ENCODE measurements at regions not wholly inside any gene's neighbourhood (a gene's known extent, or its start where the extent isn't known, plus 50 kb on each side); places are given as distances from the start of the nearest gene placed in this dataset.

DNA sequence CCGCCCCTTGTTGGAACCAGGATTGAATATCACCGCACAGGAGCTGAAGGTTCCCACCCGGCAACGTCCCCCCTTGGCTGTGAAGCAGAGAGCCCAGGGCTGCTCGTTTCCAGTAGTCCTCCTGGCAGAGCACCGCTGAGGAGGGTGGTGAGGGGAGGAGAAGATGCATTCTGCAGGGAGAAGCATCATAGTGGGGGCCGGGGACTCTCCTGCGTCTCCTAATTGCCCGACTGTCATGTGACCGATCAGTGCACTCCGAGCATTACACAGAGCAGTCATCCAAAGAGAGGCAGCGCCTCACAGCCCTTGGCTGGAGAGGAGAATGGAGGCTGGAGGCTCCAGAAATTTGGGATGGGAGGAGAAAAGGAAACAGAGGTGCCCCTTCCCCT, 85.0 kb upstream of the SEPTIN5 start:
- TF ChIP-seq, protein P1, sequence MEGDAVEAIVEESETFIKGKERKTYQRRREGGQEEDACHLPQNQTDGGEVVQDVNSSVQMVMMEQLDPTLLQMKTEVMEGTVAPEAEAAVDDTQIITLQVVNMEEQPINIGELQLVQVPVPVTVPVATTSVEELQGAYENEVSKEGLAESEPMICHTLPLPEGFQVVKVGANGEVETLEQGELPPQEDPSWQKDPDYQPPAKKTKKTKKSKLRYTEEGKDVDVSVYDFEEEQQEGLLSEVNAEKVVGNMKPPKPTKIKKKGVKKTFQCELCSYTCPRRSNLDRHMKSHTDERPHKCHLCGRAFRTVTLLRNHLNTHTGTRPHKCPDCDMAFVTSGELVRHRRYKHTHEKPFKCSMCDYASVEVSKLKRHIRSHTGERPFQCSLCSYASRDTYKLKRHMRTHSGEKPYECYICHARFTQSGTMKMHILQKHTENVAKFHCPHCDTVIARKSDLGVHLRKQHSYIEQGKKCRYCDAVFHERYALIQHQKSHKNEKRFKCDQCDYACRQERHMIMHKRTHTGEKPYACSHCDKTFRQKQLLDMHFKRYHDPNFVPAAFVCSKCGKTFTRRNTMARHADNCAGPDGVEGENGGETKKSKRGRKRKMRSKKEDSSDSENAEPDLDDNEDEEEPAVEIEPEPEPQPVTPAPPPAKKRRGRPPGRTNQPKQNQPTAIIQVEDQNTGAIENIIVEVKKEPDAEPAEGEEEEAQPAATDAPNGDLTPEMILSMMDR (IDR thresholded peaks at IDR 0.05), result no peak
- Mint-ChIP-seq H3K4me1 (ENCODE audit: low read depth) (peaks cover 11% of the 10 kb centered on the region), H3K27ac (no peak overlapping the region), H3K36me3 (ENCODE audit: low read depth) (no peaks in the 10 kb centered on the region), H3K4me3 (no peak overlapping the region), H3K9me3 (no peaks in the 10 kb centered on the region), H3K27me3 (ENCODE audit: insufficient read depth) (peaks cover 32% of the 10 kb centered on the region)
- DNase-seq, result no peak

DNA sequence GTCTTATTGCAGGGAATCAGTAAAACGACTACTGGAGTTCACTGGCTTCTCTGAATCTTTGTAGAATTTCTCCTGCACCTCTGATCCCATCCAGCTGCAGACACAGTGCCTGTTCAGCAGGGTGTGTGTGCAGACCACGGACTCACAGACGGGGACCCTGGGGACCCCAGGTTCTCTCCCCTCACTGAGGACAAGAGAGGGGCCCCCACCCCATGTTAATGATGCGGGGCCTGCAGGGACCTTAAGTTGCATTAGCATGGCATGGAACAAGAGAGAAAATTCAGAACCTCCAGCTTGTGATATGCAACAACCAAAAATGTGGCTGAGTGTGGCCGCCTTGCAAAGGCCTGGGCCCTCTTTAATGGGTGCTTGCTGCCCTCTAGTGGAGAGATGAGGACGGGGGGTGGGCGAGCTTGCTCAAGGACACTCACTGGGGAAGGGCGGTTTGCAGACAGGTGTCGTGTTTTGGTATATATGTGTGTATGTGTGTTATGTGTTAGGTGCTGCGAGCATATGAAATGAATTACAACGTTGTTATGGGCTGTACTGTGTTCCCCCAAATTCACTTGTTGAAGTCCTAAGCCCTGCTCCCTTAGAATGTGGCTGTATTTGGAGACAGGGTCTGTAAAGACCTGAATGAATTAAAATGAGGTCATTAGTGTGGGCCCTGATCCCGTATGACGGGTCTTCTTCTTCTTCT, 84.4 kb upstream of the SEPTIN5 start:
- Mint-ChIP-seq H3K9me3 (no peaks in the 10 kb centered on the region), H3K27me3 (ENCODE audit: insufficient read depth) (peaks cover 32% of the 10 kb centered on the region), H3K4me1 (ENCODE audit: low read depth) (peaks cover 11% of the 10 kb centered on the region), H3K36me3 (ENCODE audit: low read depth) (no peaks in the 10 kb centered on the region), H3K27ac (no peak overlapping the region), H3K4me3 (no peak overlapping the region)
- DNase-seq, result peak; percentile 47
- TF ChIP-seq, protein P1 (IDR thresholded peaks at IDR 0.05), result peak; percentile 97

DNA sequence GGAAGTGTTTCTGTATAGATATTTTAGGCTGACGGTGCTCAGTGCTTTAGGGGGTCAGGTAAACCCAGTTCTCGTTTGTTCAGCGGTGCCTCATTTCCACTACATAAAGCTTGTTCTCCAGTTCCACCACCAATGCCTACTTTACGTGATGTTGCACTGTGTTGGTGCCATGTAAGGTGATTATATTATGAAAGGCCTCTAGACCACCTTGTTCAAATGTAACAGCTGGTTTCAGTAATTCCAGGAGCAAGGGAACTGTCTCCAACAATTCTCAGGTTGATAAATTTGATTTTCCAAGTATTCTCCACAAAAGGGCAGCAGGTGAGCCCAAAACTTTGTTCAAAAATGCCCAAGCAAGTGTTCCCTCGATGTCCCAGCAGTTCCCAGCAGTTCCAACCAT, 83.7 kb upstream of the SEPTIN5 start:
- no peak overlapping the region for H3K4me3 Mint-ChIP-seq
- TF ChIP-seq, protein P1 (IDR thresholded peaks at IDR 0.05), result no peak
- peaks cover 11% of the 10 kb centered on the region for H3K4me1 Mint-ChIP-seq (ENCODE audit: low read depth)
- H3K27me3 Mint-ChIP-seq (ENCODE audit: insufficient read depth), result peaks cover 33% of the 10 kb centered on the region
- H3K36me3 Mint-ChIP-seq (ENCODE audit: low read depth), result no peaks in the 10 kb centered on the region
- no peaks in the 10 kb centered on the region for H3K9me3 Mint-ChIP-seq
- no peak for DNase-seq
- no peak overlapping the region for H3K27ac Mint-ChIP-seq

DNA sequence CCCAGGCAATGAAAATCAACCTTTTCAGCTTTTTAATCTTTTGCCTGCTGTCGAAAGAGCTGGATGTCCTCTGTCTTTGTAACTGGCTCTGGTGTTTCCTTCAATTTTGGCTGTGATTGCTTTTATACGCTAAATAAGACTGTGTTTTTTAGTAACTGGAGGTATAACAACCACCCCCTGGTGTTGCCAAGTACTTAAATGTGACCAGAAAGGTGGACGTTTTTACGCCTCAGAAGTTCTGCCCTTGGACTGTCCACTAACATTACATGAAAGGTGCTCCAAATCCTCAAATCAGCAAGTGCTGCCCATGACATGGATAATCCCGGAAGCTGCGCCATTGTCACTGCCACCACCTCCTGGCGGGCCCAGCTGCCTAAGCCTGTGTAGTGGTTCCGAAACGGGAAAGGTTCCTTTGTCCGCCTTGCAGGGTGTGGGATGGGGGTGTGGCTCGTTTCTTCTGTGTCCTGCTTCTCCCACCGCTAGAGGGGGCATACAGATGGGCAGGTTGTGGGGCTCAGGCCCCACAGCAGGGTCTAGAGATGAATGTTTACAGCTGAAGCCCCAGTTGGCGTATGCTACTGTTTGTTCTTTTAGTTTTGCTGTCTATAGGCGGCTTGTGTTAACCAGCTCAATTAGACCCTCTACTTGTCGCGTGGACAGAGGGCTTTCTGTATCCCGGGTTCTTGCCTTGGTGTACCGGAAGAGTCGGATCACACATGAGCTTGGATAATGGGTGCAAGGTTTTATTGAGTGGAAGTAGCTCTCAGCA, 82.2 kb upstream of the SEPTIN5 start:
- no peaks in the 10 kb centered on the region for H3K9me3 Mint-ChIP-seq
- H3K36me3 Mint-ChIP-seq (ENCODE audit: low read depth), result no peaks in the 10 kb centered on the region
- H3K27ac Mint-ChIP-seq, result no peak overlapping the region
- TF ChIP-seq, protein P1 (IDR thresholded peaks at IDR 0.05), result peak; percentile 78
- no peak overlapping the region for H3K4me3 Mint-ChIP-seq
- peaks cover 33% of the 10 kb centered on the region for H3K27me3 Mint-ChIP-seq (ENCODE audit: insufficient read depth)
- DNase-seq, result peak; percentile 11
- peaks cover 11% of the 10 kb centered on the region for H3K4me1 Mint-ChIP-seq (ENCODE audit: low read depth)

DNA sequence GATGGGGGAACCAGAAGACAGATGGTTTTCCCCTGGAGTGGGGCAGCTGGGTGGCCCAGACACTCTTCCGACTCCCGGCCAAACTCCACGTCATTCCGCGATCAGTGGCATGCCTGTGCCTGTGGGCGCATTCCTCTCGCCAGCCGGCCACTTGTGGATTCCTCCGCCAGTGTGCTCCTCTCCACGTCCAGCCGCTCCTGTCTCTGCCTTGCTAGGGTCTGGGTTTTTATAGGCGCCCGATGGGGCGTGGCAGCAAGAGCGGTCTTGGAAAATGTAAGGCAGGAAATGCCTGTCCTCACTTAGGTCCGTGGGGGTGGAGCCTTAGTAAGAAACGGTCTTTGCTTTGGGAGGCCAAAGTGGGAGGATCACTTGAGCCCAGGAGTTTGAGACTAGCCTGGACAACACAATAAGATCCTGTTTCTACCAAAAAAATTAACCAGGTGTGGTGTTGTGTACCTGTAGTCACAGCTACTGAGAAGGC, 81.6 kb upstream of the SEPTIN5 start:
- H3K36me3 Mint-ChIP-seq (ENCODE audit: low read depth), result no peaks in the 10 kb centered on the region
- no peak for DNase-seq
- H3K27me3 Mint-ChIP-seq (ENCODE audit: insufficient read depth), result peaks cover 38% of the 10 kb centered on the region
- H3K9me3 Mint-ChIP-seq, result no peaks in the 10 kb centered on the region
- no peak overlapping the region for H3K27ac Mint-ChIP-seq
- H3K4me1 Mint-ChIP-seq (ENCODE audit: low read depth), result peaks cover 11% of the 10 kb centered on the region
- TF ChIP-seq, protein P1 (IDR thresholded peaks at IDR 0.05), result no peak
- H3K4me3 Mint-ChIP-seq, result no peak overlapping the region
